ENCODE measurements at regions not wholly inside any gene's neighbourhood (a gene's known extent, or its start where the extent isn't known, plus 50 kb on each side); places are given as distances from the start of the nearest gene placed in this dataset.

DNA sequence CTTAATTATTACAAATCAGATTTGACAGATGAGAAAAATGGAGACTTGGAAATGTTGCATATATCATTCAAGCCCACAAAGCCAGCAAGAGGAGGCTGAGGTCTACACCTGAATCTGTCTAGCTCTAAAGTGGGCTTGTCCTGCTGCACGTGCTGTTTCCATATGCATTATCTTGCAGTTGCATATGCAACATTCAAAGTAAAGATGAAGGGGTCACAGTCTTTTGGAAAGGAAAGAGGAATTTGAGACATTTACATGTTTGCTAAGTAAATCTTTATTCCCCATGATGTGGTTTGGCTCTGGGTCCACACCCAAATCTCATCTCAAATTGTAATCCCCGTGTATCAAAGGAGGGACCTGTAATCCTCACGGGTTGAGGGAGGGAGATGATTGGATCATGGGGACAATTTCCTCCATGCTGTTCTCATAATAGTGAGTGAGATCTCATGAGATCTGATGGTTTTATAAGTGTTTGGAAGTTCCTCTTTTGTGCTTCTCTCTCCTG lies 98.3 kb downstream of the BACH1 start:
- no peak for DNase-seq
- WGBS, 2 donors = 82 to 91% methylated on average over 3 of the region's 3 CpGs
- Histone ChIP-seq H3K36me3 (no peaks in the 10 kb centered on the region), H3K4me3 (no peak overlapping the region), H3K27me3 (no peaks in the 10 kb centered on the region), H3K4me1 (no peaks in the 10 kb centered on the region), H3K9me3 (peaks cover 0 to 3% (median 0%) of the 10 kb centered on the region in 3 donors), H3K27ac (no peak overlapping the region)
- intact Hi-C loops (cut with DNase I) = no loop called here
- TF ChIP-seq POLR2A (IDR thresholded peaks at IDR 0.05) = no peak
- TF ChIP-seq, protein P1, sequence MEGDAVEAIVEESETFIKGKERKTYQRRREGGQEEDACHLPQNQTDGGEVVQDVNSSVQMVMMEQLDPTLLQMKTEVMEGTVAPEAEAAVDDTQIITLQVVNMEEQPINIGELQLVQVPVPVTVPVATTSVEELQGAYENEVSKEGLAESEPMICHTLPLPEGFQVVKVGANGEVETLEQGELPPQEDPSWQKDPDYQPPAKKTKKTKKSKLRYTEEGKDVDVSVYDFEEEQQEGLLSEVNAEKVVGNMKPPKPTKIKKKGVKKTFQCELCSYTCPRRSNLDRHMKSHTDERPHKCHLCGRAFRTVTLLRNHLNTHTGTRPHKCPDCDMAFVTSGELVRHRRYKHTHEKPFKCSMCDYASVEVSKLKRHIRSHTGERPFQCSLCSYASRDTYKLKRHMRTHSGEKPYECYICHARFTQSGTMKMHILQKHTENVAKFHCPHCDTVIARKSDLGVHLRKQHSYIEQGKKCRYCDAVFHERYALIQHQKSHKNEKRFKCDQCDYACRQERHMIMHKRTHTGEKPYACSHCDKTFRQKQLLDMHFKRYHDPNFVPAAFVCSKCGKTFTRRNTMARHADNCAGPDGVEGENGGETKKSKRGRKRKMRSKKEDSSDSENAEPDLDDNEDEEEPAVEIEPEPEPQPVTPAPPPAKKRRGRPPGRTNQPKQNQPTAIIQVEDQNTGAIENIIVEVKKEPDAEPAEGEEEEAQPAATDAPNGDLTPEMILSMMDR (IDR thresholded peaks at IDR 0.05) = no peak

GRCh38 chr21:29403301-29403700 lies 104.6 kb downstream of the BACH1 start:
- no peaks in the 10 kb centered on the region for H3K36me3 ChIP-seq
- intact Hi-C loops (cut with DNase I) = no loop called here

DNA sequence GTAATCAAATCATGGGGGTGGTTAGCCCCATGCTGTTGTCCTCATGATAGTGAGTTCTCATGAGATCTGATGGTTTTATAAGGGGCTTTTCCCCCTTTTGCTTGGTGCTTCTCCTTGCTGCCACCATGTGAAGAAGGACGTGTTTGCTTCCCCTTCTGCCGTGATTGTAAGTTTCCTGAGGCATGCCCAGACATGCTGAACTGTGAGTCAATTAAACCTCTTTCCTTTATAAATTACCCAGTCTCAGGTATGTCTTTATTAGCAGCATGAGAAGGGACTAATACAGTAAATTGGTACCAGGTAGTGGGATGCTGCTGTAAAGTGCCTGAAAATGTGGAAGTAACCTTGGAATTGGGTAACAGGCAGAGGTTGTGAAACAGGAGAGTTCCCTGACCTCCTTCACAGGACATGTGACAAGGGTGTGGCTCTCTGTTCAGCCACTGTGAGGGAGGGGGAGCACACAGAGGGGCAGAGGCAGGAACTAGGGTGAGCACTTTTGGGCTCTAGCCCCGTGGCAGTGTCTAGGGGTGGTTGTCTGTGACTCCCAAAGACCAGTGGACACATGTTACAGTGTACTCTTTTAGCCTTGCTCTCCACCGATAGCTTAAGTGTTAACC lies 105.3 kb downstream of the BACH1 start:
- no peak for TF ChIP-seq POLR2A (IDR thresholded peaks at IDR 0.05)
- TF ChIP-seq, protein P1 (IDR thresholded peaks at IDR 0.05) = no peak
- Histone ChIP-seq H3K27me3 (no peaks in the 10 kb centered on the region), H3K36me3 (no peaks in the 10 kb centered on the region), H3K27ac (no peak overlapping the region), H3K4me3 (no peak overlapping the region), H3K9me3 (peaks cover 0 to 3% (median 0%) of the 10 kb centered on the region in 3 donors), H3K4me1 (no peaks in the 10 kb centered on the region)
- intact Hi-C loops (cut with DNase I) = no loop called here
- no peak for DNase-seq
- 45 to 55% methylated on average over 4 of the region's 4 CpGs for WGBS, 2 donors

More at GRCh38 chr21:29403301-29403700, 104.6 kb downstream of the BACH1 start:
- H3K27ac ChIP-seq = no peak overlapping the region
- peaks cover 0 to 3% (median 0%) of the 10 kb centered on the region in 3 donors for H3K9me3 ChIP-seq
- no peak overlapping the region for H3K4me3 ChIP-seq
- H3K27me3 ChIP-seq = no peaks in the 10 kb centered on the region
- no peak for DNase-seq
- TF ChIP-seq, protein P1 (IDR thresholded peaks at IDR 0.05) = no peak
- TF ChIP-seq POLR2A (IDR thresholded peaks at IDR 0.05) = no peak
- no peaks in the 10 kb centered on the region for H3K4me1 ChIP-seq

DNA sequence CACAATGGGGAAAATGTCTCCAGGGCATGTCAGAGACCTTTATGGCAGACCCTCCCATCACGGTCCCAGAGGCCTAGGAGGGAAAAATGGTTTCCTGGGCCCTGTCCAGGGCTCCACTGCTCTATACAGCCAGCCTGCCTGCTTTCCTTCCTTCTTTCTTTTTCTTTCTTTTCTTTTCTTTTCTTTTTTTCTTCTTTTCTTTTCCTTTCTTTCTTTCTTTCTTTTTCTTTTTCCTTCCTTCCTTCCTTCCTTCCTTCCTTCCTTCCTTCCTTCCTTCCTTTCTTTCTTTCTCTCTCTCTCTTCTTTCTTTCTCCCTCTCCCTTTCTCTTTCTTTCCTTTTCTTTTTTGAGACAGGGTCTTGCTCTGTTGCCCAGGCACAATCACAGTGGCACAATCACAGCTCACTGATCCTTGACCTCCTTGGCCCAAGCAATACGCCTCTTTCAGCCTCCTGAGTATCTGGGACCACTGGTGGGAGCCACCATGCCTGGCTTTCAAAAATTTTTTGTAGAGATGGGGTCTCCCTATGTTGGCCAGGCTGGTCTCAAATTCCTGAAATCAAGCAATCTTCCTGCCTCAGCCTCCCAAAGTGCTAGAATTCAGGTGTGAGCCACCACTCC lies 106.9 kb downstream of the BACH1 start:
- H3K4me3 ChIP-seq = no peak overlapping the region
- H3K36me3 ChIP-seq = no peaks in the 10 kb centered on the region
- no peaks in the 10 kb centered on the region for H3K27me3 ChIP-seq
- no peak for DNase-seq
- H3K4me1 ChIP-seq = no peaks in the 10 kb centered on the region
- H3K27ac ChIP-seq = no peak overlapping the region
- intact Hi-C loops (cut with DNase I) = no loop called here
- no peaks in the 10 kb centered on the region for H3K9me3 ChIP-seq
- TF ChIP-seq, protein P1 (IDR thresholded peaks at IDR 0.05) = no peak
- TF ChIP-seq POLR2A (IDR thresholded peaks at IDR 0.05) = no peak
- WGBS, 2 donors = 81 to 87% methylated on average over 1 to 2 of the region's 2 CpGs

DNA sequence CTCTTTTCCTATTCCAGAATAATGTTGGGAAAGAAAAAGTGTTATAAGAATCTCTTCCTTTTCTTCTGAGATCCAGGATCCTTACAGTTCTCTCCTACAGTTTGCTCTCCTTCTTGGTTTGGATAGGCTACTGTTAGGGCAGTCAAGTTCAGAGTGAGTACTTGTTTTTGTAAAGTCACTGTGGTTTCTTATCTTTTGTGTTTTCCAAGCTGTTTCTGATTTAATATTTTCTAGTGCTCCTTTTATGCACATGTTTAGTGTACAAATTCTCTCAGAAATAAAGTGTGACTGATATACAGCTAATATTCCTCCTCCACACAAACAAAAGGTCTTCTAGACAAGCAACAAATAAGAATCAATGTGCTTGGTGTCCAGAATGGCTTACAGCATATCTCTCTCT lies 107.7 kb downstream of the BACH1 start:
- Histone ChIP-seq H3K9me3 (no peaks in the 10 kb centered on the region), H3K4me1 (peaks cover 0 to 3% (median 0%) of the 10 kb centered on the region in 3 donors), H3K4me3 (no peak overlapping the region), H3K36me3 (no peaks in the 10 kb centered on the region), H3K27ac (no peak overlapping the region), H3K27me3 (no peaks in the 10 kb centered on the region)
- TF ChIP-seq, protein P1 (IDR thresholded peaks at IDR 0.05) = no peak
- TF ChIP-seq POLR2A (IDR thresholded peaks at IDR 0.05) = no peak
- DNase-seq = no peak
- intact Hi-C loops (cut with DNase I) = no loop called here

Measured in esophagus squamous epithelium (tissue), 5 donors.